PFSK-1 (cell line): ENCODE measurements at regions not wholly inside any gene's neighbourhood (a gene's known extent, or its start where the extent isn't known, plus 50 kb on each side); places are given as distances from the start of the nearest gene placed in this dataset.

ENCODE experiments used
- POLR2AphosphoS5 ChIP-seq: IDR thresholded peaks from 2 replicates; pipeline ENCODE4 v1.6.1; 2012; ENCODE audit warnings: low read depth, mild to moderate bottlenecking, control low read depth, low read length, moderate library complexity
- REST ChIP-seq, 2 experiments: IDR thresholded peaks; 2 replicates each; pipeline versions ENCODE4 v1.6.1 to v1.8.0; 2011 to 2012; ENCODE audit warnings: low read depth in 2 of 2, low read length in 2 of 2, control low read depth in 1 of 2, inconsistent platforms in 1 of 2, mild to moderate bottlenecking in 1 of 2, moderate library complexity in 1 of 2; ENCODE audit not compliant: insufficient read depth in 1 of 2
- TAF1 ChIP-seq: IDR thresholded peaks from 2 replicates; pipeline ENCODE4 v1.6.1; 2012; ENCODE audit warnings: low read length, control low read depth, borderline replicate concordance; ENCODE audit not compliant: insufficient read depth

GRCh38 chr2:45209875-45210274 lies 200.6 kb upstream of the SIX2 start:
- no peak for TF ChIP-seq POLR2AphosphoS5
- no peak for TF ChIP-seq TAF1
- TF ChIP-seq REST (IDR thresholded peaks at IDR 0.05; ENCODE audit: insufficient read depth in 1 of 2, low read depth in 2 of 2, low read length in 2 of 2): no peak
